B cell (primary cell): ENCODE measurements at regions not wholly inside any gene's neighbourhood (a gene's known extent, or its start where the extent isn't known, plus 50 kb on each side); places are given as distances from the start of the nearest gene placed in this dataset.

Source experiments
- ATAC-seq: fragments of 200-7000 bp; cut with Tn5 transposase; one replicate; pipeline ENCODE4 v1.10.0; 2021; ENCODE audit warnings: low read depth, mild to moderate bottlenecking, moderate number of reproducible peaks, moderate library complexity
- CTCF ChIA-PET: fragments of 350-600 bp; sonication (Branson Sonifier 250); formaldehyde crosslinking; loops from one replicate; lab custom pipeline; 2021; ENCODE audit warnings: antibody characterized with exemption, inconsistent platforms; lab: Charles Lee
- POLR2A ChIA-PET: fragments of 350-600 bp; sonication (Branson Sonifier 250); formaldehyde crosslinking; loops from one replicate; lab custom pipeline; 2021; ENCODE audit warnings: antibody characterized with exemption; lab: Charles Lee
- DNase-seq: peaks from one replicate; pipeline ENCODE4 v3.0.0; 2013
- H2AFZ ChIP-seq: 2 replicates; pipeline ENCODE4 v1.6.1; 2012; ENCODE audit warnings: mild to moderate bottlenecking, low read depth, low read length; ENCODE audit not compliant: insufficient read depth, poor library complexity, severe bottlenecking
- H3K27ac ChIP-seq, 2 donors: 1 replicate in 1 of 2; 2 replicates in 1 of 2; pipeline ENCODE4 v1.5.1; 2012 to 2013; ENCODE audit warnings: low read length in 2 of 2, mild to moderate bottlenecking in 2 of 2, moderate library complexity in 1 of 2
- H3K27me3 ChIP-seq, 4 experiments: fragments of 200-600 bp in 1 of 4; sonication (generic) in 1 of 4; replicated peaks in 1 of 4; 1 replicate in 2 of 4; 2 replicates in 2 of 4; pipeline versions ENCODE4 v1.6.1 to v1.7.0; 2013 to 2016; ENCODE audit warnings: low read length in 3 of 4, mild to moderate bottlenecking in 2 of 4, mixed read lengths in 1 of 4, moderate library complexity in 1 of 4; ENCODE audit not compliant: insufficient read depth in 4 of 4, control insufficient read depth in 3 of 4; ENCODE audit errors: control extremely low read depth in 1 of 4
- H3K36me3 ChIP-seq, 2 experiments: replicated peaks in 1 of 2; 1 replicate in 1 of 2; 2 replicates in 1 of 2; pipeline versions ENCODE4 v1.6.1 to v1.7.1; 2013; ENCODE audit warnings: low read length in 1 of 2; ENCODE audit not compliant: insufficient read depth in 2 of 2, control insufficient read depth in 1 of 2; ENCODE audit errors: control extremely low read depth in 1 of 2, extremely low read depth in 1 of 2
- H3K4me1 ChIP-seq, 2 donors: fragments of 200-600 bp in 1 of 2; sonication (generic) in 1 of 2; 1 replicate in 1 of 2; 2 replicates in 1 of 2; pipeline versions ENCODE4 v1.5.1 to v1.6.1; 2013 to 2017; ENCODE audit warnings: low read length in 2 of 2; ENCODE audit not compliant: control insufficient read depth in 2 of 2, insufficient read depth in 2 of 2
- H3K4me2 ChIP-seq: replicated peaks from 2 replicates; pipeline ENCODE3; 2012; ENCODE audit warnings: mild to moderate bottlenecking, low read depth, low read length; ENCODE audit not compliant: poor library complexity, severe bottlenecking
- H3K4me3 ChIP-seq, 5 experiments: fragments of 200-600 bp in 1 of 5; sonication (generic) in 1 of 5; 1 replicate in 3 of 5; 2 replicates in 2 of 5; pipeline versions ENCODE4 v1.5.1 to v1.7.0; 2011 to 2016; ENCODE audit warnings: low read length in 4 of 5, mild to moderate bottlenecking in 4 of 5, low read depth in 2 of 5, control low read depth in 1 of 5, moderate library complexity in 1 of 5; ENCODE audit not compliant: insufficient read depth in 1 of 5; ENCODE audit errors: control extremely low read depth in 1 of 5, extremely low read depth in 1 of 5
- H3K79me2 ChIP-seq: fragments of 200-600 bp; sonication (generic); one replicate; pipeline ENCODE4 v1.6.0; 2016; ENCODE audit warnings: low read length; ENCODE audit not compliant: control insufficient read depth, insufficient read depth
- H3K9ac ChIP-seq: fragments of 200-600 bp; sonication (generic); 2 replicates; pipeline ENCODE4 v1.6.1; 2017; ENCODE audit warnings: mild to moderate bottlenecking, low read length, moderate library complexity
- H3K9me3 ChIP-seq, 3 donors: one replicate each; pipeline versions ENCODE4 v1.6.1 to v1.7.1; 2013; ENCODE audit warnings: low read length in 2 of 3; ENCODE audit not compliant: control insufficient read depth in 2 of 3, insufficient read depth in 1 of 3; ENCODE audit errors: control extremely low read depth in 1 of 3
- H4K20me1 ChIP-seq: 2 replicates; pipeline ENCODE4 v1.6.0; 2012; ENCODE audit warnings: mild to moderate bottlenecking, low read length; ENCODE audit not compliant: insufficient read depth, control insufficient read depth, poor library complexity, severe bottlenecking
- H3K27ac Mint-ChIP-seq: one replicate; pipeline ENCODE4 v1.8.0; 2021; ENCODE audit warnings: mixed read lengths
- H3K27me3 Mint-ChIP-seq: one replicate; pipeline ENCODE4 v1.8.0; 2021; ENCODE audit warnings: mixed read lengths
- H3K4me1 Mint-ChIP-seq: one replicate; pipeline ENCODE4 v1.8.0; 2021; ENCODE audit warnings: mixed read lengths
- H3K4me3 Mint-ChIP-seq: one replicate; pipeline ENCODE4 v1.8.0; 2021; ENCODE audit warnings: mixed read lengths
- H3K9me3 Mint-ChIP-seq: one replicate; pipeline ENCODE4 v1.8.0; 2022; ENCODE audit warnings: mixed read lengths; ENCODE audit not compliant: insufficient read depth
- EZH2 ChIP-seq: IDR thresholded peaks from 2 replicates; pipeline ENCODE4 v1.6.1; 2012; ENCODE audit warnings: borderline replicate concordance, low read depth, mild to moderate bottlenecking, moderate library complexity, low read length; ENCODE audit not compliant: insufficient read depth, poor library complexity, severe bottlenecking
- WGBS: methylation state at CpG from one replicate; pipeline ENCODE4 v1.1.5; 2013; ENCODE audit warnings: missing lambda C conversion rate; ENCODE audit not compliant: insufficient coverage; 5-methylcytosine and 5-hydroxymethylcytosine counted together
- intact Hi-C: fragments of 100-400 bp; cut with micrococcal nuclease; formaldehyde crosslinking; loops from one replicate; pipeline ENCODE4 v1.10.0; 2022
- TF ChIP-seq, protein P1 (sequence below): fragments of 200-600 bp; IDR thresholded peaks from one replicate; pipeline ENCODE4 v1.8.0; 2022; ENCODE audit warnings: antibody characterized with exemption, mild to moderate bottlenecking

DNA sequence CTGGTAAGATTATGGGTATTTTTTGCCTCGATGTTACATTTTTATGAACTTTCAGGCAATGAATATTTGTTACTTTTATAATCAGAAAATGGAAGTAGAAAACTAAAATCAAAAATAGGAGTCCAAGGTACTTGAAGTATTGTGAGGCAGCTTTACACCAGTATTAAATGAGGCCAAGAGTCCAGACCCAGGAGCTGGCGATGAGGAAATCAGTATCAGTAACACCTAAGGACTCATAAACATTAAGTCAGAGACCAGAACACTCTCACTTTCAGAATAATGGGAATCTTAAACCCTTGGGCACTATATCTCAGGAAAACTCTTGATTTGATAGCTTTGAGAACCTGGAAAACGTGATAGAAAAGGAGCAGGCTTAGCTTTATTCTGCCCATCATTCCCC, 208.8 kb downstream of the GXYLT1 start:
- ChIA-PET POLR2A (no interaction called here), CTCF (interaction anchor here (0.6 kb wide), 1 partner anchor 401 kb away, joined by 4 read pairs; no protein-coding TSS in a partner anchor)
- no peak for DNase-seq
- Histone ChIP-seq H2AFZ (no peak overlapping the region), H3K9me3 (peaks cover 0 to 8% (median 0%) of the 10 kb centered on the region in 3 donors), H3K4me1 (peaks cover 10 to 16% of the 10 kb centered on the region in 2 donors), H3K4me2 (no peak overlapping the region), H3K4me3 (no peak overlapping the region), H3K27me3 (peaks cover 0 to 10% (median under 1%) of the 10 kb centered on the region in 4 experiments), H3K79me2 (no peaks in the 10 kb centered on the region), H3K9ac (no peak overlapping the region), H3K27ac (no peak overlapping the region), H4K20me1 (no peaks in the 10 kb centered on the region), H3K36me3 (no peaks in the 10 kb centered on the region)
- no peak overlapping the region for H3K27ac Mint-ChIP-seq
- peaks cover 16% of the 10 kb centered on the region for H3K4me1 Mint-ChIP-seq
- H3K9me3 Mint-ChIP-seq = no peaks in the 10 kb centered on the region
- no peak for ATAC-seq
- peaks cover 24% of the 10 kb centered on the region for H3K27me3 Mint-ChIP-seq
- no peak overlapping the region for H3K4me3 Mint-ChIP-seq
- TF ChIP-seq, protein P1, sequence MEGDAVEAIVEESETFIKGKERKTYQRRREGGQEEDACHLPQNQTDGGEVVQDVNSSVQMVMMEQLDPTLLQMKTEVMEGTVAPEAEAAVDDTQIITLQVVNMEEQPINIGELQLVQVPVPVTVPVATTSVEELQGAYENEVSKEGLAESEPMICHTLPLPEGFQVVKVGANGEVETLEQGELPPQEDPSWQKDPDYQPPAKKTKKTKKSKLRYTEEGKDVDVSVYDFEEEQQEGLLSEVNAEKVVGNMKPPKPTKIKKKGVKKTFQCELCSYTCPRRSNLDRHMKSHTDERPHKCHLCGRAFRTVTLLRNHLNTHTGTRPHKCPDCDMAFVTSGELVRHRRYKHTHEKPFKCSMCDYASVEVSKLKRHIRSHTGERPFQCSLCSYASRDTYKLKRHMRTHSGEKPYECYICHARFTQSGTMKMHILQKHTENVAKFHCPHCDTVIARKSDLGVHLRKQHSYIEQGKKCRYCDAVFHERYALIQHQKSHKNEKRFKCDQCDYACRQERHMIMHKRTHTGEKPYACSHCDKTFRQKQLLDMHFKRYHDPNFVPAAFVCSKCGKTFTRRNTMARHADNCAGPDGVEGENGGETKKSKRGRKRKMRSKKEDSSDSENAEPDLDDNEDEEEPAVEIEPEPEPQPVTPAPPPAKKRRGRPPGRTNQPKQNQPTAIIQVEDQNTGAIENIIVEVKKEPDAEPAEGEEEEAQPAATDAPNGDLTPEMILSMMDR = no peak
- no peak for TF ChIP-seq EZH2
- intact Hi-C loops = no loop called here
- WGBS = 100% methylated on average over 1 of the region's 3 CpGs

DNA sequence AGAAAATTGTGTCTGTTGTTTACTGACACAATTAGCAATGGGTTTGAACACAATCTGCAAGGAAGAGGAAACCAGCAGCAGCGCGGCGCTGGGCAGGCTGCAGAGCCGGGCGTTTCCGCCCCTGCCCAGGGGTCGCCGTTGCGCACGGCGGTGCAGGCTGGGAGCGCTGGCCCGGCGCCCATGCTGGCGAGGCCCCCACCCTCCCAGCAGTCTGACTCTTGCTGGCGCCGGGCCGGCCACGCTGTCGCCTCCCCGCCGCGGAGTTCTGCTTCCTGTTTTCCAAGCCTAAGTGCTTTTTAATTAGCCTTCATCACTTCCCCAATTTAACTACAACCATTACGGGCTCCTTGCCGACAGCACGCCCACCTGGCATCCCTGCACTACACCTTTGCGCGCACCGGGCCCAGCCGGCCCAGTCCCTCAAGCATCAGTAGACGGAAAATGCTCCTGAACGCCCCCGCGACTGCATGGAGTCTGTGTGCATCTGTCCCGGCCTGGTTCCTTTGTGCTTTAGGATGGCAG, 212.1 kb downstream of the GXYLT1 start:
- Histone ChIP-seq H3K36me3 (no peaks in the 10 kb centered on the region), H3K4me2 (peak overlapping the region; percentile 71), H3K9ac (peak overlapping the region; percentile 60), H2AFZ (peak overlapping the region; percentile 66), H3K9me3 (peaks cover 0 to 8% (median 0%) of the 10 kb centered on the region in 3 donors), H4K20me1 (no peaks in the 10 kb centered on the region), H3K79me2 (no peaks in the 10 kb centered on the region), H3K4me1 (peaks cover 15 to 17% of the 10 kb centered on the region in 2 donors), H3K27me3 (peaks cover 0 to 10% (median 3%) of the 10 kb centered on the region in 4 experiments), H3K4me3 (peak overlapping the region; percentile 26 to 53 (median 49)), H3K27ac (no peak overlapping the region)
- intact Hi-C loops = no loop called here
- H3K27me3 Mint-ChIP-seq = peaks cover 32% of the 10 kb centered on the region
- H3K4me3 Mint-ChIP-seq = peak overlapping the region; percentile 76
- WGBS = 2% methylated on average over 35 of the region's 35 CpGs
- peak; percentile 69 for ATAC-seq
- ChIA-PET CTCF (no interaction called here), POLR2A (no interaction called here)
- no peak for TF ChIP-seq EZH2
- TF ChIP-seq, protein P1 = no peak
- DNase-seq = peak; percentile 65
- peak overlapping the region; percentile 4 for H3K27ac Mint-ChIP-seq
- H3K4me1 Mint-ChIP-seq = peaks cover 19% of the 10 kb centered on the region
- no peaks in the 10 kb centered on the region for H3K9me3 Mint-ChIP-seq
